Stimulated activated CD4-positive, alpha-beta T cell treated with anti-CD3 and anti-CD28 coated beads, Interleukin-4, amount 100 ng/mL, for 4 hours (primary cell): ENCODE measurements at regions not wholly inside any gene's neighbourhood (a gene's known extent, or its start where the extent isn't known, plus 50 kb on each side); places are given as distances from the start of the nearest gene placed in this dataset.

Experiments used
- DNase-seq, 2 experiments: peaks; one replicate each; pipeline ENCODE4 v3.0.0-alpha.2; 2020

- DNase-seq, result no peak
These were observed 227.6 kb upstream of the SMIM21 start for GRCh38 chr18:75654851-75655751.

- DNase-seq, result no peak
These were observed 226.9 kb upstream of the SMIM21 start for GRCh38 chr18:75654386-75654785.

GRCh38 chr18:75652528-75652927 is 225.0 kb upstream of the SMIM21 start:
- DNase-seq, result no peak

GRCh38 chr18:75644871-75645270 is 217.4 kb upstream of the SMIM21 start:
- DNase-seq, result no peak

GRCh38 chr18:75643083-75643482 is 215.6 kb upstream of the SMIM21 start:
- DNase-seq, result no peak

- DNase-seq, result no peak
These were observed 211.9 kb upstream of the SMIM21 start for GRCh38 chr18:75639472-75639831.

- DNase-seq, result no peak
These were observed 211.4 kb upstream of the SMIM21 start for GRCh38 chr18:75638776-75639471.

- no peak for DNase-seq
These were observed 210.8 kb upstream of the SMIM21 start for GRCh38 chr18:75638223-75638775.

GRCh38 chr18:75635096-75635495 is 207.6 kb upstream of the SMIM21 start:
- DNase-seq, result no peak

GRCh38 chr18:75625966-75626365 is 198.5 kb upstream of the SMIM21 start:
- DNase-seq, result no peak

- no peak for DNase-seq
These were observed 197.4 kb upstream of the SMIM21 start for GRCh38 chr18:75624869-75625268.

GRCh38 chr18:75621818-75622217 is 194.3 kb upstream of the SMIM21 start:
- no peak for DNase-seq

- DNase-seq, result no peak
These were observed 190.6 kb upstream of the SMIM21 start for GRCh38 chr18:75618146-75618545.

- no peak for DNase-seq
These were observed 185.0 kb upstream of the SMIM21 start for GRCh38 chr18:75612456-75612855.

- DNase-seq, result no peak
These were observed 180.2 kb upstream of the SMIM21 start for GRCh38 chr18:75607701-75608100.

GRCh38 chr18:75592527-75592926 is 165.0 kb upstream of the SMIM21 start:
- DNase-seq, result no peak

GRCh38 chr18:75588412-75588811 is 160.9 kb upstream of the SMIM21 start:
- no peak for DNase-seq

- no peak for DNase-seq
These were observed 159.6 kb upstream of the SMIM21 start for GRCh38 chr18:75587131-75587530.

- no peak for DNase-seq
These were observed 158.8 kb upstream of the SMIM21 start for GRCh38 chr18:75586130-75586889.

GRCh38 chr18:75582940-75583339 is 155.4 kb upstream of the SMIM21 start:
- no peak for DNase-seq

GRCh38 chr18:75582406-75582821 is 154.9 kb upstream of the SMIM21 start:
- no peak for DNase-seq

GRCh38 chr18:75581336-75582131 is 154.0 kb upstream of the SMIM21 start:
- DNase-seq, result no peak
